Lower leg skin (tissue), 3 donors: ENCODE measurements at regions not wholly inside any gene's neighbourhood (a gene's known extent, or its start where the extent isn't known, plus 50 kb on each side); places are given as distances from the start of the nearest gene placed in this dataset.

ENCODE experiments used
- POLR2A ChIP-seq, 2 donors: fragments of 450-650 bp; IDR thresholded peaks; one replicate each; pipeline ENCODE4 v1.6.1; 2016 to 2017; ENCODE audit warnings: antibody characterized with exemption in 2 of 2, mild to moderate bottlenecking in 1 of 2, moderate library complexity in 1 of 2
- TF ChIP-seq, protein P1 (sequence below), 3 donors: fragments of 450-650 bp; IDR thresholded peaks; one replicate each; pipeline ENCODE4 v1.5.1; 2016; ENCODE audit warnings: antibody characterized with exemption in 3 of 3, mild to moderate bottlenecking in 3 of 3, moderate library complexity in 2 of 3

DNA sequence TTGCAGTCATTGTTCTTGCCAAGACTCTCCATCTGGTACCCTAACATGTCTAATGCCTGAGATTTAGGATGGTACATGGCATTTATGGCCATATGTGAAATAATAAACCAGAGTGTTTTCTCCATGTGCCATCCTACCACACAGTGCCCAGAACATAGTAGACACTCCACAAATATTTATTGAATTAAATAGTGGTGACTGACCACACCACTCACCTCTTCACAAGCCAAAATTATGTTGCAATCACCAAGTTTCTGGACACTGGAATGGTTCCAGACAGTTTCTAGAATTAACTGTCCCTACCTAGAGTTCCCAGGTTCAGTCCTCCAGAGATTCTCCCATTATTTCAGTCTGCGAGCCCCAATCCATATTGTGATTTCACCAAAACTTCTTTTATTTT, 427.3 kb downstream of the KIF16B start:
- TF ChIP-seq, protein P1, sequence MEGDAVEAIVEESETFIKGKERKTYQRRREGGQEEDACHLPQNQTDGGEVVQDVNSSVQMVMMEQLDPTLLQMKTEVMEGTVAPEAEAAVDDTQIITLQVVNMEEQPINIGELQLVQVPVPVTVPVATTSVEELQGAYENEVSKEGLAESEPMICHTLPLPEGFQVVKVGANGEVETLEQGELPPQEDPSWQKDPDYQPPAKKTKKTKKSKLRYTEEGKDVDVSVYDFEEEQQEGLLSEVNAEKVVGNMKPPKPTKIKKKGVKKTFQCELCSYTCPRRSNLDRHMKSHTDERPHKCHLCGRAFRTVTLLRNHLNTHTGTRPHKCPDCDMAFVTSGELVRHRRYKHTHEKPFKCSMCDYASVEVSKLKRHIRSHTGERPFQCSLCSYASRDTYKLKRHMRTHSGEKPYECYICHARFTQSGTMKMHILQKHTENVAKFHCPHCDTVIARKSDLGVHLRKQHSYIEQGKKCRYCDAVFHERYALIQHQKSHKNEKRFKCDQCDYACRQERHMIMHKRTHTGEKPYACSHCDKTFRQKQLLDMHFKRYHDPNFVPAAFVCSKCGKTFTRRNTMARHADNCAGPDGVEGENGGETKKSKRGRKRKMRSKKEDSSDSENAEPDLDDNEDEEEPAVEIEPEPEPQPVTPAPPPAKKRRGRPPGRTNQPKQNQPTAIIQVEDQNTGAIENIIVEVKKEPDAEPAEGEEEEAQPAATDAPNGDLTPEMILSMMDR (IDR thresholded peaks at IDR 0.05): no peak
- TF ChIP-seq POLR2A (IDR thresholded peaks at IDR 0.05): no peak
